ENCODE measurements at regions not wholly inside any gene's neighbourhood (a gene's known extent, or its start where the extent isn't known, plus 50 kb on each side); places are given as distances from the start of the nearest gene placed in this dataset.

DNA sequence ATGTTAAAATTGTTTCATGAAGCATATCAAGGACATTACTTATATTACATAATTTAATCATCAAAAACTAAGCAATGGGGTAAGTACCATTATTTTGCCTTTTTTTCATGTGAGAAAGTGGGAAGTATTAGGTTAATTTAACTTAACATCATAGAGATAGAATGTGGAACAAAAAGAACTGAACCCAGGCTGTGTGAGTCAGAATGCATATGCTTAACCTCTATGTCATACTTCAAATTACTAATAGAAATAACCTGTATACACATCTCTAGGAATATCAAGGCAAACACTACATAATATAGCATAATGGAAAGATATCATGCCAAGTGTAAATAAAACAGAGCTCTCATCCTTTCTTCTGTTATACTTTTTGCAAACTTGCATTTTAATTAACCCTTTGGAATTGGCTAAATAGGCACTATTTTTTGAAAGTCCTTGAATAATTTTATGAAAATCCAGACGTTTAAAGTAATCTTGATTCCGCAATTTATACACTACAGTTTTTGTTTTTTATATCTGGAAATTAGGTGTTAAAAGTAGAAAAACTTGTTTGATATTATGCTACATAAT lies 777.7 kb downstream of the SLC6A15 start:
- H3K9ac ChIP-seq, result no peak overlapping the region
- Mint-ChIP-seq H3K4me1 (no peaks in the 10 kb centered on the region), H3K36me3 (no peaks in the 10 kb centered on the region), H3K27me3 (ENCODE audit: insufficient read depth, low read depth) (no peaks in the 10 kb centered on the region), H3K4me3 (no peak overlapping the region), H3K27ac (no peak overlapping the region), H3K9me3 (no peaks in the 10 kb centered on the region)
- no peak overlapping the region for H3K27ac ChIP-seq
- DNase-seq (ENCODE audit: low spot score), result no peak
- no peak overlapping the region for H3K4me2 ChIP-seq
- no peak overlapping the region for H3K4me3 ChIP-seq
- no peak overlapping the region for H2AFZ ChIP-seq (replicated peaks)
- no peaks in the 10 kb centered on the region for H4K20me1 ChIP-seq (ENCODE audit: low read depth)
- H3K9me3 ChIP-seq (ENCODE audit: low read depth), result no peaks in the 10 kb centered on the region
- no peaks in the 10 kb centered on the region for H3K79me2 ChIP-seq (ENCODE audit: low read depth)
- H3K4me1 ChIP-seq, result no peaks in the 10 kb centered on the region
- H3K27me3 ChIP-seq, result no peaks in the 10 kb centered on the region
- TF ChIP-seq EZH2phosphoT487 (IDR thresholded peaks at IDR 0.05) (no peak), EZH2 (IDR thresholded peaks at IDR 0.05) (no peak)
- TF ChIP-seq, protein P1, sequence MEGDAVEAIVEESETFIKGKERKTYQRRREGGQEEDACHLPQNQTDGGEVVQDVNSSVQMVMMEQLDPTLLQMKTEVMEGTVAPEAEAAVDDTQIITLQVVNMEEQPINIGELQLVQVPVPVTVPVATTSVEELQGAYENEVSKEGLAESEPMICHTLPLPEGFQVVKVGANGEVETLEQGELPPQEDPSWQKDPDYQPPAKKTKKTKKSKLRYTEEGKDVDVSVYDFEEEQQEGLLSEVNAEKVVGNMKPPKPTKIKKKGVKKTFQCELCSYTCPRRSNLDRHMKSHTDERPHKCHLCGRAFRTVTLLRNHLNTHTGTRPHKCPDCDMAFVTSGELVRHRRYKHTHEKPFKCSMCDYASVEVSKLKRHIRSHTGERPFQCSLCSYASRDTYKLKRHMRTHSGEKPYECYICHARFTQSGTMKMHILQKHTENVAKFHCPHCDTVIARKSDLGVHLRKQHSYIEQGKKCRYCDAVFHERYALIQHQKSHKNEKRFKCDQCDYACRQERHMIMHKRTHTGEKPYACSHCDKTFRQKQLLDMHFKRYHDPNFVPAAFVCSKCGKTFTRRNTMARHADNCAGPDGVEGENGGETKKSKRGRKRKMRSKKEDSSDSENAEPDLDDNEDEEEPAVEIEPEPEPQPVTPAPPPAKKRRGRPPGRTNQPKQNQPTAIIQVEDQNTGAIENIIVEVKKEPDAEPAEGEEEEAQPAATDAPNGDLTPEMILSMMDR (IDR thresholded peaks at IDR 0.05), result no peak
- H3F3A ChIP-seq (ENCODE audit: low read depth), result no peaks in the 10 kb centered on the region
- no peaks in the 10 kb centered on the region for H3K36me3 ChIP-seq

DNA sequence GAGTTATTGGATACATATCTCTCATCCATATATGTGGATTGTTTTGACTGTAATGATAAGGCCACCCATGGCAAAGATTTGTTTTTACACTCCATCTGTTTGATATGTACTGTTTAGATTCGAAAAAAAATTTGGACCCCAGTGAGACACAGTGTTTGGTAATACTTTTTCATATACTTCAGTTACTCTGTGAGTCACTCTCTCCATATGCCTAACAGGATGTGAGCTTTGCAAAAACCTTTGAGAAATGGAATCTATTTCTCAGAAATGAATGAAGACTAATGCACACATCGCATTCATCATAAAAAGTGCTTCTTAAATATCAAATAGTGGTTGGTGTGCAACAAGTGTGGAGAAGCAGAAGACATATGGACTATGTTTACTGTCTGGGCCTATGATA lies 781.5 kb downstream of the SLC6A15 start:
- Histone ChIP-seq H4K20me1 (ENCODE audit: low read depth) (no peaks in the 10 kb centered on the region), H3K9ac (no peak overlapping the region), H3K4me2 (no peak overlapping the region), H3F3A (ENCODE audit: low read depth) (no peaks in the 10 kb centered on the region), H3K4me3 (no peak overlapping the region), H3K79me2 (ENCODE audit: low read depth) (no peaks in the 10 kb centered on the region), H3K27me3 (no peaks in the 10 kb centered on the region), H3K4me1 (no peaks in the 10 kb centered on the region), H3K9me3 (ENCODE audit: low read depth) (no peaks in the 10 kb centered on the region), H2AFZ (replicated peaks) (no peak overlapping the region), H3K36me3 (no peaks in the 10 kb centered on the region), H3K27ac (no peak overlapping the region)
- DNase-seq (ENCODE audit: low spot score), result no peak
- no peaks in the 10 kb centered on the region for H3K36me3 Mint-ChIP-seq
- H3K27me3 Mint-ChIP-seq (ENCODE audit: insufficient read depth, low read depth), result no peaks in the 10 kb centered on the region
- H3K9me3 Mint-ChIP-seq, result no peaks in the 10 kb centered on the region
- H3K4me1 Mint-ChIP-seq, result no peaks in the 10 kb centered on the region
- TF ChIP-seq EZH2phosphoT487 (IDR thresholded peaks at IDR 0.05) (no peak), EZH2 (IDR thresholded peaks at IDR 0.05) (no peak)
- TF ChIP-seq, protein P1 (IDR thresholded peaks at IDR 0.05), result no peak
- no peak overlapping the region for H3K4me3 Mint-ChIP-seq
- no peak overlapping the region for H3K27ac Mint-ChIP-seq

DNA sequence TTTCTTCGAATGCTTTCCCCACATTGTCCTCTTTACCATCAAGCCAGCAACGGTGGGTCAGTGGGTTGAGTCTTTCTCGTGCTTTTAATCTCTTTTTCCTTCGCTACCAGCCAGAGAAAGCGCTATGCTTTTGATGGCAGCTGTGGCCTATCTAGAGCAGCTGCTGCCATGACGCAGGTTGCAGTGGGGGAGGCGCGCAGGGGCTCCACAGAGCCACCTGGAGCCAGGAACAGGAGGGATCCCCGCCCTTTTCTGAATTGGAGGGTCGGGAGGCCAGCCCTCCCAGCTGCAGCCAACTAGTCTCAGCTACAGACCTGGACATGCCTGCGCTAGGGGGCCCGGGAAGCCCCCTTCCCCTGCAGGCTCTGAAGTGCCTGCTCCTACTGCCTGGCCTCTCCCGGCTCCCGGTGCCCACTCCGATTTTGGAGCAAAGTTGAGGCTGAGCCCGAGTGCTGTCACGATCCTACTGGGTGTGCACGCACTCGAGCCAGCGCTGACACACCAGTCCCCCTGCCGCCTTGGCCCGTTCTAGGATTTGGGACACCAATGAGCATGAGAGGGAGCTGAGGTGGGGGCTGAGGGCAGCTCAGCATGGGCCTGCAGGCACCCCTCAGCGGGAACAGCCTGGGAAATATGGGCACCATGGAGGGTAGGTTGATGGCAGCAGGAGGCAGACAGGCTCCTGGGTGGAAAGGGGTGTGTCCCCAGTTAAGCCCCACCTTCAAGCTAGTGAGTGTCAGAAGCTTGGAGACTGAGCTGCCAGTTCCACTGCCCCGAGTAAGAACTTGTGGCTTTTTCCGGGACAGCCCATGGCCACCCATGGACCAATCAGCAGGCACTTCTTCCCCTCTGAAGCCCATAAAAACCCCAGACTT lies 784.2 kb downstream of the SLC6A15 start:
- Histone ChIP-seq H3K9ac (no peak overlapping the region), H3F3A (ENCODE audit: low read depth) (no peaks in the 10 kb centered on the region), H3K79me2 (ENCODE audit: low read depth) (no peaks in the 10 kb centered on the region), H3K27ac (no peak overlapping the region), H3K4me1 (no peaks in the 10 kb centered on the region), H3K4me2 (no peak overlapping the region), H3K27me3 (no peaks in the 10 kb centered on the region), H3K9me3 (ENCODE audit: low read depth) (no peaks in the 10 kb centered on the region), H4K20me1 (ENCODE audit: low read depth) (no peaks in the 10 kb centered on the region), H3K36me3 (no peaks in the 10 kb centered on the region), H2AFZ (replicated peaks) (no peak overlapping the region), H3K4me3 (no peak overlapping the region)
- H3K36me3 Mint-ChIP-seq, result no peaks in the 10 kb centered on the region
- H3K4me1 Mint-ChIP-seq, result no peaks in the 10 kb centered on the region
- no peak overlapping the region for H3K4me3 Mint-ChIP-seq
- no peak for TF ChIP-seq EZH2 (IDR thresholded peaks at IDR 0.05)
- TF ChIP-seq, protein P1 (IDR thresholded peaks at IDR 0.05), result no peak
- TF ChIP-seq EZH2phosphoT487 (IDR thresholded peaks at IDR 0.05), result no peak
- no peaks in the 10 kb centered on the region for H3K9me3 Mint-ChIP-seq
- DNase-seq (ENCODE audit: low spot score), result no peak
- no peaks in the 10 kb centered on the region for H3K27me3 Mint-ChIP-seq (ENCODE audit: insufficient read depth, low read depth)
- no peak overlapping the region for H3K27ac Mint-ChIP-seq

Measured in neural progenitor cell (in vitro differentiated cells).